ENCODE measurements at regions not wholly inside any gene's neighbourhood (a gene's known extent, or its start where the extent isn't known, plus 50 kb on each side); places are given as distances from the start of the nearest gene placed in this dataset.

DNA sequence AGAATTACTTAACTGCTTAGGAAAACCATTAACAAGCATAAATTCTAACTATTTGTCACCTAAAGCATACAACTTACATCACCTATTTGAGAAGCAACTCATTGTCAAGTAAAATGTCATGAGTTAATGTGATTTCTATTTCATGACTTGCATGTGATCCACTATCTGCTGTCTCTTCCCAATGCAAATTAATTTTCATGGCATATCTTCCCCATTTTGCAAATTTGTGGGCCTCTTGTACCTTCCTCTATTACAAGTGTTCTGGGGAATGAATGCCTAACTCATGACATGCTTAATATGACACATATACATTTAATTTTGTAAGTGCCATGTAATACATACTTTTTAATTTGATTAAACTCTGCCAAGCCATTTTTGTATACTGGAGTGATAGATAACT, 81.1 kb upstream of the EDNRB start:
- Histone ChIP-seq H3K4me1 (ENCODE audit: low read depth) (no peaks in the 10 kb centered on the region), H3K9me3 (peaks cover 12% of the 10 kb centered on the region), H3K4me3 (no peak overlapping the region), H3K36me3 (ENCODE audit: low read depth) (no peaks in the 10 kb centered on the region)
- ATAC-seq (no peak), DNase-seq (no peak)
- intact Hi-C loops (cut with DNase I, micrococcal nuclease) = no loop called here
- no peak for TF ChIP-seq CTCF (IDR thresholded peaks at IDR 0.05)

DNA sequence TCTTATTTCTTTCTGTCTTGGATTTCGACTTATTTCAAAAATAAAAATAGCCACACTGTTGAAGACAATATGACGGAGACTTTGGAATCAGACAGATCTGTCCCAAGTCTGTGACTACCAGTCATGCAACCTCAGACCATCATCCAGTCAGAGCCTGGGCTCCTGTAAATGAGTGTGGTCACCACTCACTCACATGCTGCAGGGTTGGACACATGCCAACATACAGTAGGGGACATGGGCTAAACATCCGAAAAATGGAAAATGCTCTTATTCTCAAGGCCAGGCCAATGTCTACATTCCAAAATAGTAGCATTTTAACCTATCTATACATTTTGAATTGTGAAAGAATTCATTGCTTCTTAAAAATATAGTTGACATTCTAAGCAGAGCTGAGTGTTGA, 75.5 kb upstream of the EDNRB start:
- no peaks in the 10 kb centered on the region for H3K36me3 ChIP-seq (ENCODE audit: low read depth)
- H3K4me3 ChIP-seq = no peak overlapping the region
- no peak for ATAC-seq
- DNase-seq = no peak
- TF ChIP-seq CTCF (IDR thresholded peaks at IDR 0.05) = no peak
- no peaks in the 10 kb centered on the region for H3K4me1 ChIP-seq (ENCODE audit: low read depth)
- intact Hi-C loops (cut with DNase I, micrococcal nuclease) = no loop called here
- no peaks in the 10 kb centered on the region for H3K9me3 ChIP-seq

GRCh38 chr13:77991003-77991402, 72.4 kb upstream of the EDNRB start:
- no peak for DNase-seq
- no peak for TF ChIP-seq CTCF (IDR thresholded peaks at IDR 0.05)
- ATAC-seq = no peak
- Histone ChIP-seq H3K36me3 (ENCODE audit: low read depth) (no peaks in the 10 kb centered on the region), H3K4me1 (ENCODE audit: low read depth) (no peaks in the 10 kb centered on the region), H3K9me3 (no peaks in the 10 kb centered on the region), H3K4me3 (no peak overlapping the region)
- intact Hi-C loops (cut with DNase I, micrococcal nuclease) = no loop called here

- Histone ChIP-seq H3K36me3 (ENCODE audit: low read depth) (no peaks in the 10 kb centered on the region), H3K4me3 (no peak overlapping the region), H3K4me1 (ENCODE audit: low read depth) (no peaks in the 10 kb centered on the region), H3K9me3 (no peaks in the 10 kb centered on the region)
- DNase-seq (no peak), ATAC-seq (no peak)
- intact Hi-C loops (cut with DNase I, micrococcal nuclease) = no loop called here
- no peak for TF ChIP-seq CTCF (IDR thresholded peaks at IDR 0.05)
Observed at GRCh38 chr13:77989281-77989680, 70.7 kb upstream of the EDNRB start.

DNA sequence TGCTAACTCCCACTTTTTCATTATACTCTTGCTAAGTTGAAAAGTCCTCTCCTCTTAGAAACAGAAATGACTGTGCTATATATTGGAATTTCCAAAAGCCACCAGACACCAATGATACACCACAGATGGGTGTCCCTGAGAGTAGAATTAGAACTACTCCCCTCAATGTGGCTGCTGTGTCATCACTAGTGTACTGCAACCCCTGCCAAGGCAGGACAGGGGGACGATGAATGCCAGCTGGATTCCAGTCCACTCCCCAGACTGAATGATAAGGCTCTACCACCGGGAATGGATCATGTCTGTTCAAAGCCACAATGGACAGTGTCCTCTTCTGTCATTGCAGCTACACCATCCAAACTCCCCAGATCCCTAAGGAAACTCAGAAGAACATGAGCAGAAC, 69.7 kb upstream of the EDNRB start:
- H3K4me1 ChIP-seq (ENCODE audit: low read depth) = no peaks in the 10 kb centered on the region
- DNase-seq = no peak
- no peaks in the 10 kb centered on the region for H3K36me3 ChIP-seq (ENCODE audit: low read depth)
- no peak for ATAC-seq
- no peaks in the 10 kb centered on the region for H3K9me3 ChIP-seq
- H3K4me3 ChIP-seq = no peak overlapping the region
- intact Hi-C loops (cut with DNase I, micrococcal nuclease) = no loop called here
- no peak for TF ChIP-seq CTCF (IDR thresholded peaks at IDR 0.05)

DNA sequence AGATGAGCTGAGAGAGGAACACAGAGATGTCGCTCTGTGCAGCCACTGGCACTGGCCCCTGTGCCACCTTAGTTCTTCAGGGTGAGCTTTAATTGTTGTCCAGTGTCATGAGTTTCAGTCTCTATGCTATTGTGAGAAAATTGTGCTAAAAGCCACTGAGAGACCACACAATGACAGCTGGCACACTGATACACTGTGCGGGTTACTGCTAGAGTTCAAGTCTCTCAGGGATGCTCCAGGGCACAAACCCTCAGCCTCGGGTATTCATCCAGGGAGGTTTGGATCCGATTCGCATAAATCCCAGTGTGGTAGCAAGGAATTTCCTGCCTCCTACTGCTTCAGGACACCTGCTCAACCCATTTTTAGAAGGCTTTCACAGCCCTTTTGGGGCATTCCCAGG, 68.1 kb upstream of the EDNRB start:
- intact Hi-C loops (cut with DNase I, micrococcal nuclease) = no loop called here
- Histone ChIP-seq H3K4me1 (ENCODE audit: low read depth) (no peaks in the 10 kb centered on the region), H3K4me3 (no peak overlapping the region), H3K36me3 (ENCODE audit: low read depth) (no peaks in the 10 kb centered on the region), H3K9me3 (no peaks in the 10 kb centered on the region)
- ATAC-seq (no peak), DNase-seq (no peak)
- no peak for TF ChIP-seq CTCF (IDR thresholded peaks at IDR 0.05)

Measured in mucosa of descending colon (tissue), 3 donors.